ENCODE measurements at regions not wholly inside any gene's neighbourhood (a gene's known extent, or its start where the extent isn't known, plus 50 kb on each side); places are given as distances from the start of the nearest gene placed in this dataset.
A peak's percentile ranks its signal among the peaks of the same experiment; 100 is the strongest.
"Not testable (repeated sequence)": the region's sequence is repeated elsewhere in the genome, so short reads cannot be mapped to it uniquely, and the experiment has no call there.

GRCh38 chr16:75952124-75952523 lies 225.8 kb upstream of the CPHXL start:
- ChIA-PET POLR2A (interaction anchor here (0.6 kb wide), 1 partner anchor 19 kb away, joined by 4 read pairs; no protein-coding TSS in a partner anchor), CTCF (interaction anchor here (1.1 kb wide), 1 partner anchor 38 kb away, joined by 5 read pairs; no protein-coding TSS in a partner anchor)
- DNase-seq (ENCODE audit: unreplicated experiment): no peak
- Mint-ChIP-seq H3K4me1 (ENCODE audit: insufficient read depth, unreplicated experiment) (no peaks in the 10 kb centered on the region), H3K9me3 (ENCODE audit: unreplicated experiment) (no peaks in the 10 kb centered on the region), H3K27ac (ENCODE audit: low read depth, unreplicated experiment) (no peak overlapping the region), H3K4me3 (ENCODE audit: unreplicated experiment) (no peak overlapping the region), H3K27me3 (ENCODE audit: insufficient read depth, unreplicated experiment) (no peaks in the 10 kb centered on the region), H3K36me3 (ENCODE audit: insufficient read depth, unreplicated experiment) (no peaks in the 10 kb centered on the region)
- TF ChIP-seq, protein P1, sequence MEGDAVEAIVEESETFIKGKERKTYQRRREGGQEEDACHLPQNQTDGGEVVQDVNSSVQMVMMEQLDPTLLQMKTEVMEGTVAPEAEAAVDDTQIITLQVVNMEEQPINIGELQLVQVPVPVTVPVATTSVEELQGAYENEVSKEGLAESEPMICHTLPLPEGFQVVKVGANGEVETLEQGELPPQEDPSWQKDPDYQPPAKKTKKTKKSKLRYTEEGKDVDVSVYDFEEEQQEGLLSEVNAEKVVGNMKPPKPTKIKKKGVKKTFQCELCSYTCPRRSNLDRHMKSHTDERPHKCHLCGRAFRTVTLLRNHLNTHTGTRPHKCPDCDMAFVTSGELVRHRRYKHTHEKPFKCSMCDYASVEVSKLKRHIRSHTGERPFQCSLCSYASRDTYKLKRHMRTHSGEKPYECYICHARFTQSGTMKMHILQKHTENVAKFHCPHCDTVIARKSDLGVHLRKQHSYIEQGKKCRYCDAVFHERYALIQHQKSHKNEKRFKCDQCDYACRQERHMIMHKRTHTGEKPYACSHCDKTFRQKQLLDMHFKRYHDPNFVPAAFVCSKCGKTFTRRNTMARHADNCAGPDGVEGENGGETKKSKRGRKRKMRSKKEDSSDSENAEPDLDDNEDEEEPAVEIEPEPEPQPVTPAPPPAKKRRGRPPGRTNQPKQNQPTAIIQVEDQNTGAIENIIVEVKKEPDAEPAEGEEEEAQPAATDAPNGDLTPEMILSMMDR (IDR thresholded peaks at IDR 0.05; ENCODE audit: unreplicated experiment): no peak
- BruUV-seq (replicated peaks): no TSS peak
- intact Hi-C loops (cut with micrococcal nuclease): no loop called here

- Mint-ChIP-seq H3K36me3 (ENCODE audit: insufficient read depth, unreplicated experiment) (no peaks in the 10 kb centered on the region), H3K4me3 (ENCODE audit: unreplicated experiment) (no peak overlapping the region), H3K27me3 (ENCODE audit: insufficient read depth, unreplicated experiment) (no peaks in the 10 kb centered on the region), H3K4me1 (ENCODE audit: insufficient read depth, unreplicated experiment) (no peaks in the 10 kb centered on the region), H3K9me3 (ENCODE audit: unreplicated experiment) (no peaks in the 10 kb centered on the region), H3K27ac (ENCODE audit: low read depth, unreplicated experiment) (no peak overlapping the region)
- CTCF ChIA-PET: no interaction called here
- peak; percentile 21 for DNase-seq (ENCODE audit: unreplicated experiment)
- BruUV-seq (replicated peaks): no TSS peak
- POLR2A ChIA-PET: no interaction called here
- TF ChIP-seq, protein P1 (IDR thresholded peaks at IDR 0.05; ENCODE audit: unreplicated experiment): no peak
- intact Hi-C loops (cut with micrococcal nuclease): no loop called here
Measured at GRCh38 chr16:75957870-75958269, 231.6 kb upstream of the CPHXL start.

DNA sequence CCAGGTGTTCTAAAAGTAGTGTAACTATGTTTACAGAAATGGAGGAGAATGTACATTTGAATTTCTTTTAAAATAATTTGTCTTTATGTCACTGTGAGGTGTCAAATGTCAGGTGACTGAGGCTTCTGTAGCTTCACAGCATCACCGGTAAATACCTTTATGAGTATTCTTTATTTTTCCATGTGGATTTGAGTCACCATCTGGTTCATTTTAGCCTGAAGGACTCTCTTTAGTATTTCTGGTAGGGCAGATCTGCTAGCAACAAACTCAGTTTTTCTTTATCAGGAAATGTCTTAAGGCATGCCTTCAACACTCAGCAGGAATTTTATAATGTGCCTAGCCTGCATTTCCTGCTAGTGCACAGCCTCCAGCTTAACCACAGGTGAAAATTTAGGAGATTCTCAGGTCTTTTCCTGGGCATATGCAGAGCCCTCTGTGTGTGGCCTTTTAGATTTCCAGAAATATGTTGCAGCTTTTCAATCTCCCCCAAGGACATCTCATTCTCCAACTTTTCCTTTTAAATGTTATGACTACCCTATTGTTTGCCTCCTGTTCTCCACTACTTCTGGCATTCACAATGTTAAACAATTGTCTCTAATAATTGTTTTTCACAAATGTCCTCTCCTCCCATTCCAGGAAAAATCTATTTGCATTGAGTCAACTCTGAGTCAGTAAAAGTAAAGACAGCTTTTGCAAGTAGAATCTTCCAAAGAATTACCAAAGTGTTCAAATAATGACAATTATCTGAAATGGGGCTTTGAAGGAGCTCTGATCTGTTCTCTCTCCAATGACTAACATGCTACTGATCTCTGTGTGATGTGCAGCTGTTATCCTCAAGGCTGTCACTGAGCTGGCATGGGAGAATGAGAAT lies 239.4 kb upstream of the CPHXL start:
- Mint-ChIP-seq H3K9me3 (ENCODE audit: unreplicated experiment) (no peaks in the 10 kb centered on the region), H3K27me3 (ENCODE audit: insufficient read depth, unreplicated experiment) (no peaks in the 10 kb centered on the region), H3K27ac (ENCODE audit: low read depth, unreplicated experiment) (no peak overlapping the region), H3K4me1 (ENCODE audit: insufficient read depth, unreplicated experiment) (peaks cover 6% of the 10 kb centered on the region), H3K4me3 (ENCODE audit: unreplicated experiment) (no peak overlapping the region), H3K36me3 (ENCODE audit: insufficient read depth, unreplicated experiment) (no peaks in the 10 kb centered on the region)
- BruUV-seq (replicated peaks): no TSS peak
- intact Hi-C loops (cut with micrococcal nuclease): no loop called here
- ChIA-PET POLR2A (interaction anchor here (0.6 to 2.0 kb wide), 2 partner anchors 9 to 13 kb away, joined by 3 to 5 read pairs; no protein-coding TSS in a partner anchor), CTCF (interaction anchor here (1.0 kb wide), 1 partner anchor 1681 kb away, joined by 3 read pairs; no protein-coding TSS in a partner anchor)
- DNase-seq (ENCODE audit: unreplicated experiment): peak; percentile 15
- TF ChIP-seq, protein P1 (IDR thresholded peaks at IDR 0.05; ENCODE audit: unreplicated experiment): no peak

- H3K36me3 Mint-ChIP-seq (ENCODE audit: insufficient read depth, unreplicated experiment); BruUV-seq (replicated peaks); H3K4me3 Mint-ChIP-seq (ENCODE audit: unreplicated experiment); H3K27ac Mint-ChIP-seq (ENCODE audit: low read depth, unreplicated experiment); H3K4me1 Mint-ChIP-seq (ENCODE audit: insufficient read depth, unreplicated experiment); DNase-seq (ENCODE audit: unreplicated experiment); H3K27me3 Mint-ChIP-seq (ENCODE audit: insufficient read depth, unreplicated experiment); H3K9me3 Mint-ChIP-seq (ENCODE audit: unreplicated experiment); intact Hi-C loops (cut with micrococcal nuclease): not testable (repeated sequence)
- CTCF ChIA-PET: interaction anchor here (0.6 kb wide), 1 partner anchor 305 kb away, joined by 3 read pairs; no protein-coding TSS in a partner anchor
- POLR2A ChIA-PET: interaction anchor here (0.7 kb wide), 2 partner anchors 82 to 263 kb away, joined by 3 read pairs; no protein-coding TSS in a partner anchor
Measured at GRCh38 chr16:75969120-75969519, 242.8 kb upstream of the CPHXL start.
